Neuronal stem cell (in vitro differentiated cells): ENCODE measurements at regions not wholly inside any gene's neighbourhood (a gene's known extent, or its start where the extent isn't known, plus 50 kb on each side); places are given as distances from the start of the nearest gene placed in this dataset.

Experiments used
- DNase-seq: peaks from one replicate; pipeline ENCODE4 v3.0.0-alpha.2; 2013; ENCODE audit warnings: low spot score
- H2AFZ ChIP-seq: one replicate; pipeline ENCODE4 v1.6.1; 2013; ENCODE audit warnings: mild to moderate bottlenecking, low read length, inconsistent platforms
- H2AK5ac ChIP-seq: 2 replicates; pipeline ENCODE4 v1.6.1; 2013; ENCODE audit warnings: low read depth, mild to moderate bottlenecking, inconsistent platforms, low read length, moderate library complexity, mixed read lengths
- H2BK120ac ChIP-seq: 2 replicates; pipeline ENCODE4 v1.6.1; 2013; ENCODE audit warnings: low read depth, mild to moderate bottlenecking, inconsistent platforms, low read length, moderate library complexity, mixed read lengths
- H2BK12ac ChIP-seq: one replicate; pipeline ENCODE4 v1.6.1; 2013; ENCODE audit warnings: low read length, inconsistent platforms
- H2BK15ac ChIP-seq: 2 replicates; pipeline ENCODE4 v1.6.1; 2013; ENCODE audit warnings: mild to moderate bottlenecking, low read length, inconsistent platforms, mixed read lengths
- H2BK5ac ChIP-seq: one replicate; pipeline ENCODE4 v1.6.1; 2013; ENCODE audit warnings: inconsistent platforms, mild to moderate bottlenecking, low read length, moderate library complexity
- H3K14ac ChIP-seq: one replicate; pipeline ENCODE4 v1.6.1; 2013; ENCODE audit warnings: low read length, inconsistent platforms
- H3K18ac ChIP-seq: 2 replicates; pipeline ENCODE4 v1.6.1; 2013; ENCODE audit warnings: low read length, inconsistent platforms
- H3K23ac ChIP-seq: 2 replicates; pipeline ENCODE4 v1.6.1; 2013; ENCODE audit warnings: low read depth, mild to moderate bottlenecking, mixed read lengths, low read length, inconsistent platforms; ENCODE audit not compliant: poor library complexity
- H3K27ac ChIP-seq: replicated peaks from 3 replicates; pipeline ENCODE4 v1.5.1; 2013; ENCODE audit warnings: low read length, inconsistent platforms
- H3K27me3 ChIP-seq, 3 experiments: 2 replicates each; pipeline ENCODE4 v1.6.1; 2013; ENCODE audit warnings: low read length in 3 of 3, mild to moderate bottlenecking in 2 of 3, inconsistent platforms in 1 of 3, low read depth in 1 of 3, mixed read lengths in 1 of 3, moderate library complexity in 1 of 3; ENCODE audit not compliant: control insufficient read depth in 3 of 3, insufficient read depth in 3 of 3
- H3K36me3 ChIP-seq, 2 donors: replicated peaks in 1 of 2; 2 replicates each; pipeline ENCODE4 v1.6.1; 2013; ENCODE audit warnings: low read length in 2 of 2; ENCODE audit not compliant: control insufficient read depth in 2 of 2, insufficient read depth in 2 of 2
- H3K4ac ChIP-seq: 2 replicates; pipeline ENCODE4 v1.6.1; 2013; ENCODE audit warnings: inconsistent platforms, mild to moderate bottlenecking, low read length, moderate library complexity
- H3K4me1 ChIP-seq, 2 donors: 1 replicate in 1 of 2; 2 replicates in 1 of 2; pipeline ENCODE4 v1.6.1; 2013; ENCODE audit warnings: low read length in 2 of 2, low read depth in 1 of 2; ENCODE audit not compliant: control insufficient read depth in 2 of 2, insufficient read depth in 1 of 2
- H3K4me2 ChIP-seq: one replicate; pipeline ENCODE4 v1.6.1; 2013; ENCODE audit warnings: mild to moderate bottlenecking, low read length, inconsistent platforms; ENCODE audit not compliant: insufficient read depth, poor library complexity, severe bottlenecking
- H3K4me3 ChIP-seq, 2 donors: 2 replicates each; pipeline ENCODE4 v1.5.1; 2013; ENCODE audit warnings: low read length in 2 of 2, mild to moderate bottlenecking in 2 of 2, inconsistent platforms in 1 of 2, moderate library complexity in 1 of 2
- H3K79me1 ChIP-seq: one replicate; pipeline ENCODE4 v1.6.1; 2013; ENCODE audit warnings: low read depth, mild to moderate bottlenecking, inconsistent platforms, low read length, moderate library complexity
- H3K9ac ChIP-seq: one replicate; pipeline ENCODE4 v1.6.1; 2013; ENCODE audit warnings: mild to moderate bottlenecking, low read depth, low read length, inconsistent platforms; ENCODE audit not compliant: poor library complexity
- H3K9me3 ChIP-seq, 2 donors: replicated peaks in 1 of 2; 2 replicates each; pipeline versions ENCODE3 to v1.6.1; 2013; ENCODE audit warnings: low read length in 2 of 2, mild to moderate bottlenecking in 2 of 2, inconsistent platforms in 1 of 2, low read depth in 1 of 2, mixed read lengths in 1 of 2, moderate library complexity in 1 of 2; ENCODE audit not compliant: control insufficient read depth in 2 of 2, insufficient read depth in 1 of 2
- H4K8ac ChIP-seq: one replicate; pipeline ENCODE4 v1.6.1; 2013; ENCODE audit warnings: low read depth, mild to moderate bottlenecking, inconsistent platforms, low read length, moderate library complexity
- H4K91ac ChIP-seq: one replicate; pipeline ENCODE4 v1.6.1; 2013; ENCODE audit warnings: low read length, low read depth, mild to moderate bottlenecking, inconsistent platforms; ENCODE audit not compliant: poor library complexity
- WGBS, 2 donors: extraction: QIAGEN DNeasy Blood & Tissue Kit; methylation state at CpG; one replicate each; pipeline ENCODE4 v1.1.7; 2013; ENCODE audit warnings: missing lambda C conversion rate in 2 of 2, mixed read lengths in 1 of 2; ENCODE audit not compliant: insufficient read length in 2 of 2, insufficient replicate concordance in 1 of 2; ENCODE audit errors: extremely low coverage in 2 of 2; 5-methylcytosine and 5-hydroxymethylcytosine counted together

DNA sequence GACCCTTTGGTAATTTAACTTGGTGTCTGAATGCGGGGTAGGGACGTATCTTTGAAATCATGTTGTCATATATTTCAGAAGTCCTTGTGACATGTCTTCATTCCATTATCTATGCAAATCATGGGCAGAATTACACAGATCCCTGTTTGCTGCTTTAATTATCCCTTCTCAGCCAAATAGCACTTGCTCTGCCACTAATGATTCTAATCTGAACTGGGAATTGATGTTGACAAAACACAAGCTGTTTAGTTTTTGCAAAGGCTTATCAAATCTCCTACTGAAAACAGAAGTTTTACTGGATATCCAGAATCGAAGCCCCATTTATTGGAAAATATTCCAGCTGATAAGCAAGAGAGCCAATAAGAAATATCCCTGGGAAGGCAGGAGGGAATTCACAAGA, 205.9 kb upstream of the COX10 start:
- no peak overlapping the region for H3K18ac ChIP-seq
- H3K27ac ChIP-seq: no peak overlapping the region
- no peaks in the 10 kb centered on the region for H3K27me3 ChIP-seq
- DNase-seq: no peak
- no peak overlapping the region for H3K23ac ChIP-seq
- H2AK5ac ChIP-seq: no peak overlapping the region
- H3K79me1 ChIP-seq: no peaks in the 10 kb centered on the region
- no peak overlapping the region for H3K4me3 ChIP-seq
- no peak overlapping the region for H2AFZ ChIP-seq
- H3K4me1 ChIP-seq: peaks cover 3 to 10% of the 10 kb centered on the region in 2 donors
- no peak overlapping the region for H3K4ac ChIP-seq
- H3K9me3 ChIP-seq: peaks cover 0 to 12% of the 10 kb centered on the region in 2 donors
- no peak overlapping the region for H2BK12ac ChIP-seq
- H4K91ac ChIP-seq: no peak overlapping the region
- H2BK15ac ChIP-seq: no peak overlapping the region
- no peak overlapping the region for H3K9ac ChIP-seq
- H2BK120ac ChIP-seq: no peak overlapping the region
- no CpG with 5 or more reads among the region's 3 CpGs for WGBS, 2 donors
- H3K14ac ChIP-seq: no peak overlapping the region
- no peaks in the 10 kb centered on the region for H3K36me3 ChIP-seq
- H2BK5ac ChIP-seq: no peak overlapping the region
- no peak overlapping the region for H3K4me2 ChIP-seq
- no peak overlapping the region for H4K8ac ChIP-seq

DNA sequence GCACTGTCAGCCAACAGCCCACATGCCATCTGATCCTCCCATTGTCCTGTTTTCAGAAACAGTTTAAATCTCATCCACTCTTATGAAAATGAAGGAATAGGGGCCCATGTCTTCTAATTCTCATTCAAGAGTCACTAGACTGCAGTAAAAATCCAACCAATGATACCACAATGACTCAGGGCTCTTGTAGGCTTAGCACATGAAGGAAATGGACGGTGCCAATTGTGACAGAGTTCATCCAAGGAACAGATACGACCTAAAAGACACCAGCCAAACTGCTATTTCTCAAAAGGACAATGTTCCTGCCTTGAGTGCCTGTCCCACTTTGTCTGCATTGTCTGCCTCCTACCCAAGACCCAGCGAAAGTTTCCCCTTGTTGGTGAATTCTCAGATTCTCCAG, 204.8 kb upstream of the COX10 start:
- H3K27ac ChIP-seq: no peak overlapping the region
- peaks cover 3 to 16% of the 10 kb centered on the region in 2 donors for H3K4me1 ChIP-seq
- no peaks in the 10 kb centered on the region for H3K36me3 ChIP-seq
- H2BK5ac ChIP-seq: no peak overlapping the region
- H2BK120ac ChIP-seq: no peak overlapping the region
- no peak overlapping the region for H2BK12ac ChIP-seq
- no peak for DNase-seq
- no CpG with 5 or more reads among the region's 3 CpGs for WGBS, 2 donors
- H3K4ac ChIP-seq: no peak overlapping the region
- H3K4me2 ChIP-seq: no peak overlapping the region
- no peak overlapping the region for H4K91ac ChIP-seq
- no peak overlapping the region for H2BK15ac ChIP-seq
- no peak overlapping the region for H2AK5ac ChIP-seq
- no peak overlapping the region for H3K18ac ChIP-seq
- no peaks in the 10 kb centered on the region for H3K27me3 ChIP-seq
- H3K14ac ChIP-seq: no peak overlapping the region
- H3K23ac ChIP-seq: no peak overlapping the region
- H2AFZ ChIP-seq: peak overlapping the region; percentile 55
- H3K79me1 ChIP-seq: no peaks in the 10 kb centered on the region
- no peak overlapping the region for H4K8ac ChIP-seq
- H3K9ac ChIP-seq: no peak overlapping the region
- H3K9me3 ChIP-seq: peaks cover 0 to 12% of the 10 kb centered on the region in 2 donors
- no peak overlapping the region for H3K4me3 ChIP-seq

DNA sequence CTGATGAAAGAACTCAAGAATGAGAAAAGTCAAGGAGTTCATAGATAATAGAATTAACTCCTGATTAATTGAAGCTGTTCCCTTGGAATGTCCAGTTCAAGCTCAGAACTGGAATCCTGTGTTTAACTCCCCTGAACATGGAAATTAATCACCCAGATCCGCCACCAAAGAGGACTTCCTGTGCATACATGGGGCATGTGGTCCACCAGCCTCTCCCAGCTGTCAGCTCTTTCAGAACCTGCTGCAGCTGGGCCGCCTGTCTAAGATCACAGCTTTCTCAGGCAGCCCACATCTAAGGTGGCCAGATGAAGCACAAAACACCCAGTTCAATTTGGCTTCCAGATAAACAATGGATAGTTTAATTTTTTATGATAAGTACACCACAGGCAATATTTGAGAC, 203.7 kb upstream of the COX10 start:
- no peak overlapping the region for H2BK15ac ChIP-seq
- no peak overlapping the region for H3K9ac ChIP-seq
- H3K4ac ChIP-seq: no peak overlapping the region
- H3K27me3 ChIP-seq: no peaks in the 10 kb centered on the region
- H2BK5ac ChIP-seq: no peak overlapping the region
- H2BK12ac ChIP-seq: no peak overlapping the region
- H2BK120ac ChIP-seq: no peak overlapping the region
- H3K4me2 ChIP-seq: no peak overlapping the region
- no peak overlapping the region for H2AK5ac ChIP-seq
- H4K8ac ChIP-seq: no peak overlapping the region
- no peak overlapping the region for H3K4me3 ChIP-seq
- H3K9me3 ChIP-seq: peaks cover 0 to 12% of the 10 kb centered on the region in 2 donors
- no CpG with 5 or more reads among the region's 2 CpGs for WGBS, 2 donors
- no peak overlapping the region for H4K91ac ChIP-seq
- peaks cover 3 to 18% of the 10 kb centered on the region in 2 donors for H3K4me1 ChIP-seq
- H3K14ac ChIP-seq: no peak overlapping the region
- no peaks in the 10 kb centered on the region for H3K79me1 ChIP-seq
- DNase-seq: no peak
- no peak overlapping the region for H2AFZ ChIP-seq
- H3K27ac ChIP-seq: no peak overlapping the region
- no peak overlapping the region for H3K23ac ChIP-seq
- no peak overlapping the region for H3K18ac ChIP-seq
- no peaks in the 10 kb centered on the region for H3K36me3 ChIP-seq

DNA sequence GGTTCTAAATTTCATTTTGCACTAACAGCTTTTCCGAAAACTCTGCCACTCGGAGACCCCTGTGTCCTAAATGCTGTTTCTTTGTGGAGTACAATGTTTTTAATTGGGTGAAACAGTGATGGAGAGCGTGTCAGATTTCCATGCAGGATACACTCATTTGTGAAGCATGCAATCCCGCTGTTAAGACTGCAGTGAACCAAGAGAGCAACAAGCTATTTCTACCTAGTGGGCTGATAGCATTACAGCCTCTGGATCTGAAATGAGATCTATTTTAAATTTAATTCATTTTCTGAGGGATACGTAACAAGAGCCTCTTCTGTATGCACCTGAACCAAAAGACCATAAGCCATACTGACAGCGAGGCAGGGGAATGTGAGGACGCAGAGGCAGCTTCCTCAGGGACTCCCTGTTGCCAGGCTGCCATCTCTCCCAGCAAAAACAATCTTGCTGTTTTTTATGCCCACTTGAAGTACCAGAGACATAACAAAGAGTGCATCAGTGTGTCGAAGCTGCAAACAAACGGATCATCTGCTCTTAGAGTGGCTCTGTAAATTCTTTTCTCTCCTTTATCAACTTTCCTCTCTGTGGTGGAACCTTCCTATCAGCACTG, 199.9 kb upstream of the COX10 start:
- Histone ChIP-seq H2BK120ac (no peak overlapping the region), H4K91ac (no peak overlapping the region), H2BK5ac (no peak overlapping the region), H3K79me1 (no peaks in the 10 kb centered on the region), H3K9me3 (peaks cover 0 to 7% of the 10 kb centered on the region in 2 donors), H2BK12ac (no peak overlapping the region), H3K14ac (no peak overlapping the region), H3K4me2 (no peak overlapping the region), H2AFZ (peak overlapping the region; percentile 25), H3K9ac (no peak overlapping the region), H2AK5ac (no peak overlapping the region), H2BK15ac (no peak overlapping the region), H3K36me3 (no peaks in the 10 kb centered on the region), H3K27me3 (no peaks in the 10 kb centered on the region), H3K27ac (no peak overlapping the region), H4K8ac (no peak overlapping the region), H3K18ac (no peak overlapping the region), H3K4ac (no peak overlapping the region), H3K23ac (no peak overlapping the region), H3K4me3 (no peak overlapping the region), H3K4me1 (peaks cover 1 to 14% of the 10 kb centered on the region in 2 donors)
- WGBS, 2 donors: no CpG with 5 or more reads among the region's 9 CpGs
- DNase-seq: no peak
